CD4-positive, CD25-positive, alpha-beta regulatory T cell (primary cell): ENCODE measurements at regions not wholly inside any gene's neighbourhood (a gene's known extent, or its start where the extent isn't known, plus 50 kb on each side); places are given as distances from the start of the nearest gene placed in this dataset.

ENCODE experiments used
- ATAC-seq, 2 donors: fragments of 150-1000 bp; cut with Tn5 transposase; one replicate each; pipeline ENCODE4 v1.10.0; 2021; ENCODE audit warnings: low read depth in 2 of 2, moderate number of reproducible peaks in 2 of 2, moderate library complexity in 1 of 2
- DNase-seq, 3 donors: peaks; one replicate each; pipeline versions ENCODE4 v3.0.0 to v3.0.0-alpha.2; 2012 to 2022; ENCODE audit warnings: mixed read lengths in 1 of 3
- H3K27ac ChIP-seq: one replicate; pipeline ENCODE4 v1.7.0; 2013; ENCODE audit warnings: mild to moderate bottlenecking, low read length; ENCODE audit not compliant: insufficient read depth, poor library complexity, severe bottlenecking
- H3K27me3 ChIP-seq: one replicate; pipeline ENCODE4 v1.7.0; 2013; ENCODE audit warnings: low read length; ENCODE audit not compliant: control insufficient read depth, insufficient read depth
- H3K36me3 ChIP-seq: one replicate; pipeline ENCODE4 v1.7.0; 2013; ENCODE audit warnings: mild to moderate bottlenecking, low read length, moderate library complexity; ENCODE audit not compliant: control insufficient read depth, insufficient read depth
- H3K4me1 ChIP-seq: 2 replicates; pipeline ENCODE4 v1.7.0; 2013; ENCODE audit warnings: mild to moderate bottlenecking, low read length; ENCODE audit not compliant: insufficient read depth, control insufficient read depth, poor library complexity, severe bottlenecking
- H3K4me3 ChIP-seq: one replicate; pipeline ENCODE4 v1.7.0; 2013; ENCODE audit warnings: low read depth, mild to moderate bottlenecking, low read length, moderate library complexity
- H3K9me3 ChIP-seq, 2 experiments: 1 replicate in 1 of 2; 2 replicates in 1 of 2; pipeline ENCODE4 v1.7.0; 2013; ENCODE audit warnings: low read length in 2 of 2, mild to moderate bottlenecking in 1 of 2, moderate library complexity in 1 of 2; ENCODE audit not compliant: control insufficient read depth in 2 of 2
- H3K27ac Mint-ChIP-seq, 3 donors: one replicate each; pipeline ENCODE4 v1.8.0; 2020 to 2022; ENCODE audit warnings: mild to moderate bottlenecking in 3 of 3, mixed read lengths in 3 of 3, moderate library complexity in 2 of 3
- H3K27me3 Mint-ChIP-seq: one replicate; pipeline ENCODE4 v1.8.0; 2022; ENCODE audit warnings: mild to moderate bottlenecking, mixed read lengths
- H3K36me3 Mint-ChIP-seq: one replicate; pipeline ENCODE4 v1.8.0; 2020; ENCODE audit warnings: mixed read lengths
- H3K4me1 Mint-ChIP-seq, 4 donors: one replicate each; pipeline ENCODE4 v1.8.0; 2020 to 2022; ENCODE audit warnings: mixed read lengths in 4 of 4, mild to moderate bottlenecking in 1 of 4
- H3K4me3 Mint-ChIP-seq, 4 donors: one replicate each; pipeline ENCODE4 v1.8.0; 2020 to 2022; ENCODE audit warnings: mild to moderate bottlenecking in 4 of 4, mixed read lengths in 4 of 4, moderate library complexity in 3 of 4
- H3K9me3 Mint-ChIP-seq, 7 donors: one replicate each; pipeline ENCODE4 v1.8.0; 2020 to 2022; ENCODE audit warnings: mixed read lengths in 7 of 7, mild to moderate bottlenecking in 3 of 7, moderate library complexity in 2 of 7

DNA sequence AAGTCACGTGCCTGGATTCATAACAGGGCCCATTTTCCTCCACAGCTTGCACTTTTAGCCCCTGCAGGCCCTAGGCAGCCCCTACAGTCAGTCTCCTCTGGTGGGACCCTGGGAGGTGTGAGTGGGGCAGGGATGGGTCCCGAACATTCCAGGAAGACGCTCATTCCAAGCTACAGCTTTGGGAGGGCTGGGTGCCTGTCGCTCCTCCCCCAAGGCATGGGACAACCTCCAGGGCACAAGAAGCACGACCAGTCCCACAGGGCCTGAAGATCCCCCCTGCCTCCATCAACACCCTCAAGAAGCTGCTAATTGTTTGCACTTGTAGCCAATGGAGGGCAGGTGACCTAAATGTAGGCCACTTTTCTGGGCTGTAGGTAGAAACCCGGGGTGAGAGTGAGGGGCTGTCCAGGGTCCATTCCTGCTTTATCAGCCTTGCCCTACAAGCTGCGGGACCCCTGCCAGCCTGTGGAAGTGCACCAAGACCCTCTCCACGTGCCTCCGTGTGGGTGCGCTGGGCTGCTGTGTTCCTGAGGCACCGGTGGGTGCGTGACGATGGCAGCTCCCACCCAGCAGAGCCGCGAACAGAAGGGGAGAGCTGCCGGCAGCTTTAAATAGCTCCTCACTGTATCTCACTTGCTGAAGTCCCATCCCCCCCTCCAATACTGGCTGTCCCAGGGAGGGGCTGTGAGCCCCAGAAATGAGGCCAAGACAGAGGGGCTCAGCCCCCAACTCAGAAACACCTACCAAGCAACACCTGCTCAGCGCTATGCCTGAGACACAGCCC lies 91.9 kb upstream of the ARAP3 start:
- ATAC-seq: no peak
- H3K4me1 Mint-ChIP-seq: no peaks in the 10 kb centered on the region
- H3K27me3 ChIP-seq: no peaks in the 10 kb centered on the region

DNA sequence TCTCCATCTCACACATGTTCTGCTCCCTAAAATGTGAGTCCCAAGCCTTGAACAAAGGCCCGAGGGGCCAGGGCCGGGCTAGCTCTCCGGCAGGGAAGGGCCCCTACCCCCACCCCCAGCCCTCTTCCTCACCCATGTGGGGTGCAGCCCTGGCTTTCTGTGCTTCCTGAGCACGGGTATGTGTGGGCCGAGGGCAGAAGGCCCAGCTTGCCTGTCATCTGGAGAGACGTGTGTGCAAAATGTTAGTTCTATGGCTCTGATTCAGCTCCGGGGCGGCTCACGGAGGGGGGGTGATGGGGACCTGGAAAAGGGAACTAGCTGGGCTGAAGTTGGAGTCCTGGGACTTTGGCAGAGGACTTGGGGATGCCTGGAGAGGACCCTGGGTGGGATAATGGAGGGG lies 90.3 kb upstream of the ARAP3 start:
- no peaks in the 10 kb centered on the region for H3K36me3 ChIP-seq
- Mint-ChIP-seq H3K27ac (peak overlapping the region in 2 of 3 donors; percentile 39 to 71), H3K4me1 (no peaks in the 10 kb centered on the region), H3K36me3 (no peaks in the 10 kb centered on the region), H3K9me3 (peaks cover 0 to 2% (median 0%) of the 10 kb centered on the region in 7 donors), H3K4me3 (no peak overlapping the region), H3K27me3 (peaks cover 17% of the 10 kb centered on the region)
- no peaks in the 10 kb centered on the region for H3K27me3 ChIP-seq
- H3K9me3 ChIP-seq: no peaks in the 10 kb centered on the region
- no peak overlapping the region for H3K27ac ChIP-seq
- H3K4me1 ChIP-seq: no peaks in the 10 kb centered on the region
- no peak overlapping the region for H3K4me3 ChIP-seq
- ATAC-seq: no peak
- no peak for DNase-seq

More for the DNA sequence above, 91.9 kb upstream of the ARAP3 start:
- DNase-seq: no peak
- peaks cover 17% of the 10 kb centered on the region for H3K27me3 Mint-ChIP-seq
- no peaks in the 10 kb centered on the region for H3K36me3 Mint-ChIP-seq
- no peak overlapping the region for H3K4me3 Mint-ChIP-seq
- Histone ChIP-seq H3K4me3 (no peak overlapping the region), H3K9me3 (no peaks in the 10 kb centered on the region), H3K27ac (no peak overlapping the region), H3K36me3 (no peaks in the 10 kb centered on the region), H3K4me1 (no peaks in the 10 kb centered on the region)
- no peak overlapping the region for H3K27ac Mint-ChIP-seq
- H3K9me3 Mint-ChIP-seq: peaks cover 0 to 2% (median 0%) of the 10 kb centered on the region in 7 donors

DNA sequence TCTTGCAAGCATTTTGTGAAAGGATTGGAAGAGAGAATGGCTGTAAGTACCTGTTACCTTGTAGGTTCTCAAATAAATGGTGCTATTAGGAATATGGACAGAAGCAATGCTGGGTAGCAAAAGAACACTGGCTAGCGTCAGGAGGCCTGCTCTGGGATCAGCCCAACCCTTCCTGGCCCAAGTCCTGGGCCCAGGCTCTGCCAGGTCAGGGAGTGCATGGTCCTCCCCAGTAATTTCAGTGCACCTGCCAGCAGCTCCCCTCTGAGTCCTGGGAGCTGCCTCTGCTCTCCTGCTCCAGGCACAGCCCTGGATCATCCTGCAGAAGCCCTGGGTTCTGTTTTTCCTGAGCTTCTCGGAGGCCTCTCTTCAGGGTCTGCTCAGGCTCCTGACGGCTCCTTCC lies 89.5 kb upstream of the ARAP3 start:
- no peaks in the 10 kb centered on the region for H3K36me3 ChIP-seq
- peaks cover 10% of the 10 kb centered on the region for H3K27me3 Mint-ChIP-seq
- H3K4me3 Mint-ChIP-seq: no peak overlapping the region
- H3K36me3 Mint-ChIP-seq: no peaks in the 10 kb centered on the region
- no peaks in the 10 kb centered on the region for H3K27me3 ChIP-seq
- no peak overlapping the region for H3K27ac ChIP-seq
- H3K9me3 ChIP-seq: no peaks in the 10 kb centered on the region
- DNase-seq: no peak
- H3K4me1 Mint-ChIP-seq: no peaks in the 10 kb centered on the region
- H3K9me3 Mint-ChIP-seq: peaks cover 0 to 2% (median 0%) of the 10 kb centered on the region in 7 donors
- ATAC-seq: no peak
- H3K4me3 ChIP-seq: no peak overlapping the region
- H3K4me1 ChIP-seq: no peaks in the 10 kb centered on the region
- H3K27ac Mint-ChIP-seq: no peak overlapping the region

DNA sequence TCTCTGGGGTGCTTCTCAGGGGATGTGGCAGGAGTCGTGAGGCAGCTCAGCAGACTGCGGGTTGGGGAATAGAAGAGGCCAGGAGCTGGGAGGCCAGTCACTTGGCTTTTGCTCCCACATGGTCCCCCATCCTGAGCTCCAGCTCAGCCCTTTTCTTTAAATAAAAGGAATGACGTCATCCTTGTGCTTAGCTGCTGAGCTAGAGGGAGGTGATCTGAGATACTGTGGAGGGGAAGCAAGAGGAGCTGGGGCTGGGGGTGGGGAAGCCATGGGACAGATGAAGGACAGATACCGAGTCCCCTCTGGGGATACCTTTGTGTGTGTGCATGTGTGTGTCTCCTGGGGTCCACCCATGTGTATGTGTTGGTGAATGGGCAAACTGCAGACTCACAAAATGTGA lies 89.0 kb upstream of the ARAP3 start:
- Histone ChIP-seq H3K36me3 (no peaks in the 10 kb centered on the region), H3K4me1 (no peaks in the 10 kb centered on the region), H3K27ac (no peak overlapping the region), H3K4me3 (no peak overlapping the region), H3K27me3 (no peaks in the 10 kb centered on the region), H3K9me3 (no peaks in the 10 kb centered on the region)
- Mint-ChIP-seq H3K4me3 (no peak overlapping the region), H3K27me3 (peaks cover 7% of the 10 kb centered on the region), H3K4me1 (no peaks in the 10 kb centered on the region), H3K9me3 (peaks cover 0 to 2% (median 0%) of the 10 kb centered on the region in 7 donors), H3K27ac (no peak overlapping the region), H3K36me3 (no peaks in the 10 kb centered on the region)
- ATAC-seq: no peak
- DNase-seq: no peak

DNA sequence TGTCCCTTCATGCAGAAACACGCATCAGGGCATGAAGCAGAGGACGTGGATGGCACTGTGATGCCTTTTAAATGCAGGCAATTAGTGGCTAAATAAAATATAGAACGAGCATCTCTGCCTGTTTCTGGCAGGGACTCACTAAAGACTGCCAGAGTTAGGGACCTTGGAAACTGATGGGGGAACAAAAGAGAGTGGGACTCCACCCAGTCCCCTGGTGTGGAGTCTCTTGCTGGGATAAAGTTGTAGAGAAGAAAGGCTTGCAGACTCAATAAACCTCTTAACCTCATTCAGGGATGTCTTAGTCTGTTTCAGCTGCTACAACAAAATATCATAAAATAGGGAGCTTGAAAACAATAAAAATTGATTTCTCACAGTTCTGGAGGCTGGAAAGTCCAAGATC lies 87.6 kb upstream of the ARAP3 start:
- Mint-ChIP-seq H3K36me3 (no peaks in the 10 kb centered on the region), H3K27ac (no peak overlapping the region), H3K4me3 (no peak overlapping the region), H3K27me3 (peaks cover 7% of the 10 kb centered on the region), H3K9me3 (peaks cover 0 to 2% (median 0%) of the 10 kb centered on the region in 7 donors), H3K4me1 (no peaks in the 10 kb centered on the region)
- Histone ChIP-seq H3K4me3 (no peak overlapping the region), H3K27me3 (no peaks in the 10 kb centered on the region), H3K27ac (no peak overlapping the region), H3K9me3 (no peaks in the 10 kb centered on the region), H3K36me3 (no peaks in the 10 kb centered on the region), H3K4me1 (no peaks in the 10 kb centered on the region)
- ATAC-seq (no peak), DNase-seq (no peak)

DNA sequence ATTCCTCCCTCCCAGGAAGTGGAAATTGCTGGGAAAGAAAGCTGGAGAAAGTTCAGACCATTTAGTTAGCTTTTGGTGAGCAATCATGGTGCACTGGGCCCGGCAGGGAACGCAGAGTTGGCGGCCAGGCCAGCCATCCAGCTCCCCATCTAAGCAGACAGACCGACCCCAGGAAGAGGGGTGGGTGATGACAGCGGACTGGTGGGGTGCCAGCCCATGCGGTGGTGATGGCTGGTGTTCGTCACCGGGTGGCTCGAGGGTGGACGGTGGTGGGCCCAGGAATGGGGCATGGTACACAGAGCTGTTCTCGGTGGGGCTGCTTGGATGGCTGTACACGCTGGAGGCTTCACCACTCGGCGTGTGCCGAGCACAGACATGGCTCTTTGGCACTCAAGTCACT lies 85.6 kb upstream of the ARAP3 start:
- Histone ChIP-seq H3K36me3 (no peaks in the 10 kb centered on the region), H3K27me3 (no peaks in the 10 kb centered on the region), H3K4me3 (no peak overlapping the region), H3K9me3 (no peaks in the 10 kb centered on the region), H3K4me1 (no peaks in the 10 kb centered on the region), H3K27ac (no peak overlapping the region)
- DNase-seq (no peak), ATAC-seq (no peak)
- no peak overlapping the region for H3K27ac Mint-ChIP-seq
- H3K36me3 Mint-ChIP-seq: no peaks in the 10 kb centered on the region
- H3K27me3 Mint-ChIP-seq: peaks cover 9% of the 10 kb centered on the region
- no peaks in the 10 kb centered on the region for H3K4me1 Mint-ChIP-seq
- peaks cover 0 to 4% (median 0%) of the 10 kb centered on the region in 7 donors for H3K9me3 Mint-ChIP-seq
- no peak overlapping the region for H3K4me3 Mint-ChIP-seq

DNA sequence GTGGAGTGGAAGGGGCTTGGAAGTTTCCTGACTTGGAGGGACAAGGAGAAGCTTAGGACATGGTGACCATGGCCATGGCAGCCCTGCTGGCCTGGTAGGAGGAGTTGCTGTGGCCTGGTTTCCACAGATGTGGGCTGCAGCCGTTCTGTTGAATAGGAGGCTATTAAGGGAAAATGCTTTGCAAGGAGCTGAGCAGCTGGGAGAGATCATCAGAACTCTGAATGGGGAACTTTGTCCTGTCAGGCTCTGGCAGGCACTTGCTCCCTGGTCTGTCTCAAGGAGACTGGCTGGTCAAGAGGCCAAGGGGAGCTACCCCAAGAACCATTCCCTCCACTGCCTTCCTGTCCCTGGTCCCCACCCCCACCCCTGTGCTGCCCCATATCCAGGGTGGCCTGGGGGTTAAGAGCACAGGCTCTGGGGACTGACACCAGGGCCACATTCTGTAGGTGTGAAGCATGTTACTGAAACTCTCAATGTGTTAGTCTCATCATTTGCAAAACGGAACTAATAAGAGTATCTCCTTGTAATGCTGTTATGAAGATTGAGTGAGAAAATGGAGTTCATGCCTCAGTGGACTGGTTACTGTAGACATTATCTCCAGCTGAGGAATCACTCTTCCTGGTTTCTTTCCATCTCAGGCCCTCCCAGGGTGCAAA lies 84.0 kb upstream of the ARAP3 start:
- Mint-ChIP-seq H3K27ac (no peak overlapping the region), H3K4me1 (no peaks in the 10 kb centered on the region), H3K27me3 (peaks cover 16% of the 10 kb centered on the region), H3K9me3 (peaks cover 0 to 2% (median 0%) of the 10 kb centered on the region in 7 donors), H3K36me3 (no peaks in the 10 kb centered on the region), H3K4me3 (no peak overlapping the region)
- no peak overlapping the region for H3K4me3 ChIP-seq
- ATAC-seq: no peak
- H3K4me1 ChIP-seq: no peaks in the 10 kb centered on the region
- H3K9me3 ChIP-seq: no peaks in the 10 kb centered on the region
- no peak for DNase-seq
- H3K27me3 ChIP-seq: peaks cover 4% of the 10 kb centered on the region
- H3K27ac ChIP-seq: no peak overlapping the region
- H3K36me3 ChIP-seq: no peaks in the 10 kb centered on the region

DNA sequence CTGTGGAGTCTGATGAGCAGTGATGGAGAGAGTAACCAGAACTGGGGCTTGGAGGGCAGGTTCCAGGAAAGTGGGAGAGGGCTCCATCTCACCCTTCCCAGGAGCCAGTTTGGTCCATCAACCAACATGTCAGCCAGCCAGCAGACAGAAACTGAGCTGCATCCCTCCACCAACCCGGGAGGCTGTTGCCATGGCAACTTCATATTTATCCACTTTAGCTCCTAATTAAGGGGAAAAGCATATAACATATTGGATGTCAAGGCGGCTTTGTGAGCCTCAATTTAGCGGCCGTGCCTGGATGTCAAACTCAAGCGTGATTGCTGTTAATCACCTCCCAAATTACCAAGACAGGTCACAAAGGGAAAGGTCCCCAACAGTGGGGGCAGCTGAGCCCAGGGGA lies 81.5 kb upstream of the ARAP3 start:
- H3K36me3 Mint-ChIP-seq: no peaks in the 10 kb centered on the region
- H3K27ac ChIP-seq: no peak overlapping the region

More for the DNA sequence above, 81.5 kb upstream of the ARAP3 start:
- no peak for DNase-seq
- ATAC-seq: no peak
- Histone ChIP-seq H3K36me3 (no peaks in the 10 kb centered on the region), H3K9me3 (no peaks in the 10 kb centered on the region), H3K27me3 (peaks cover 6% of the 10 kb centered on the region), H3K4me3 (no peak overlapping the region), H3K4me1 (no peaks in the 10 kb centered on the region)
- Mint-ChIP-seq H3K4me3 (no peak overlapping the region), H3K27ac (no peak overlapping the region), H3K4me1 (peaks cover 0 to under 1% (median 0%) of the 10 kb centered on the region in 4 donors), H3K9me3 (peaks cover 0 to 2% (median 0%) of the 10 kb centered on the region in 7 donors), H3K27me3 (peaks cover 35% of the 10 kb centered on the region)
